ENCODE measurements at regions not wholly inside any gene's neighbourhood (a gene's known extent, or its start where the extent isn't known, plus 50 kb on each side); places are given as distances from the start of the nearest gene placed in this dataset.
"Not testable (repeated sequence)": the region's sequence is repeated elsewhere in the genome, so short reads cannot be mapped to it uniquely, and the experiment has no call there.

DNA sequence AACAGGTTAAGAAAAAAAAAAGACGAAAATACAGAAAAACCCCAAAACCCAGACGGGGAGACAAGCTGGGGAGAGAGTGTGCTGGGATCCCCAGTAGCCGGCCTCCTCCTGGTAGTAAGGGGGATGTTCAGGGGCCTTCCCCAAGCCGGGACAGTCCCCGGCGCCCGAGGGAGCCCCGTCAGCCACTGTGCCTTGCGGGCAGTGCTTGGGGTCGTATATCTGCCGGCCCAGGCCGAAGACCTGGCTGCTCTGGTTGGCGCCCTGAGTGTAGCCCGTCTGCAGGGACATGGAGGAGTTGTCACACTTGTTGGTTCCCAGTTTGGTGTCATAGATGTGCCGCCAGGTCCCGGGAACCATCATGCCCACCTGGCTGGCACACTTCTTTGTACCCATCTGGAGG, 287.2 kb upstream of the GADL1 start:
- DNase-seq (ENCODE audit: low read depth in 2 of 2): no peak

DNA sequence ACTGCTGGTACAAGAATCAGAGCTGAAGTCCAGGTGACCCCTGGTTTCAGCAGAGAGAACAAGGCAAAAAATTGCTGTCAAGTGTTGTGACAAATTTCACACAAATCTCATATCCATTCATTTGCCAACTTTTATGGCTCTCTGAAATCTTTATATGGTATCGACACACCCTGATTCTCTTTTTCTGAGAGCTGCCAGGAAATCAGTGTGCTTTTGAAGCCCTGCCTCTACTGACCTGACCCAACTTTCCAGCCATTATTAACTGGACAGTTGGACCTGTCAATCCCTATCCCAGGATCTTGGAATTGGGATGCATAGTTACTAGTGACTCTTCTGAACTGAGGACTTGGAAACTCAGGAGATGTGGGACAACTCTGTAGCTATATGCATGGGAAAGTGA, 288.2 kb upstream of the GADL1 start:
- DNase-seq (ENCODE audit: low read depth in 2 of 2): no peak

DNA sequence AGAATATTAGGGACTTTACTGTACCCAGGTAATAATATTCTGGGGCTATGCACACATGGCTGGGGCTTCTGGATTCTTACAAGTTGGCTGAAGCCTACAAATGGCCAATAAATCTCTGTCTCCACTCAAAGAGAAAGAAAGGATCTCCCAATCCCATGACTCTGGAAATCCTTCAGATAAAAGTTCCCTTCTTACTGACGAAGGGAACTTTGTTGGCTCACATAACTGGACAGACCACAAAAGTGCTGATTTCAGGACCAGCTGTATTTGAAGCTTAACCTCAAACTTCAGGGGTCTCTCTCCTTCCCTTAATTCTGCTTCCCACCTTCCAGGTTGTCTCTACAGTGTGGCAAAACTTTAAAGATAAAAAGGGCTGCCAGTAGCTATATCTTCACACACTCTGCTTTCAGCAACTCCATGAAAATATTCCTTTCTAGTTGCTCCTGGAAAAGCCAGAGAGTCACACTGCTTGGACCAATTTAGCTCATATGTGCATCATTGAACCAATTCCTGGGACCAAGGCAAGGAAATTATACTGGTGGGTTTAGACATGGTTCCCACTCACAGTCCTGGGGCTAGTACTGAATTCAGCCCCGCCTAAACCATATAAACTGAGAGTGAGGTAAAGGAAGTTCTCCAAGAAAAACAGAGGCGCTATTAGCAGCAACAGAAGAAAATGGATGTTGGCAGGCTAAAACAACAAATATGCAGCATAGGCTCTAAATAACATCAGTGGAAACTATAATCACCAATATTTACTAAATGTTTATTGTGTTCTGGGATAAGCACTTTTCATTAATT, 290.0 kb upstream of the GADL1 start:
- no peak for DNase-seq (ENCODE audit: low read depth in 2 of 2)

- no peak for DNase-seq (ENCODE audit: low read depth in 2 of 2)
Measured at GRCh38 chr3:31185062-31185357, 290.5 kb upstream of the GADL1 start.

DNA sequence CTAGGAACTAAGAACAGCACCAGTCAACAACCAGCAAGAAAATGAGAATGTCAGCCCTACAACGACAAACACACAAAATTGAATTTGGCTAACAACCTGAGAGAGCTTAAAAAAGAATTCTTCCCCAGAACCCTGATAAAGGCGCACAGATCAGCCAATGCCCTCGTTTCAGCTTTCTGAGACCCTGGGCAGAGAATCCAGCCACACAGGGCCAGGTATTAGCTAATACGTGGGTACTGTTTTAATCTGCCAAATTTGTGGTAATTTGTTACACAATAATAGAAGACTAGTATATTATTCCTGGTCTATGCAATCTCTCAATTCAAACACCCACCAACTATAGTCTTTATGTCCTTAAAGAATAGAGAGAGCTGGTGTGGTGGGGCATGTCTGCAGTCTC, 291.6 kb upstream of the GADL1 start:
- no peak for DNase-seq (ENCODE audit: low read depth in 2 of 2)

DNA sequence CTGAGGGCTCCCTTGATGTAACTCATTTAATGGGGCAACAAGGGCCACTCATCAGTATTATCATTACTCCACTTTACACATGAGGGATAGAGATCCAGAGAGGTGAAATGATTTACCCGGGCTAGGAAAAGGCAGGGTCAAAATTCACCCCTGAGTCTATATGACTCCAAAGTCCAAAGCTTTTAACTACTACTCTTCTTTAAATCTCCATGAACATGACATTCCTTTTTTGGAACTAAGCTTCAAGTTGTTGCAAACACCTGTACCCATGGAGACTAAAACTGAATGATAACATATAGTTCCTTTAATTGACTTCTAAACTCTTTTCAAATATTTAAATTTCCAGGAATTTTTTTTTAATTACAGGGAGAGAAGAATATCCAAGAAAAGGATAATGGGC, 292.9 kb upstream of the GADL1 start:
- no peak for DNase-seq (ENCODE audit: low read depth in 2 of 2)

GRCh38 chr3:31188112-31188511, 293.7 kb upstream of the GADL1 start:
- no peak for DNase-seq (ENCODE audit: low read depth in 2 of 2)

DNA sequence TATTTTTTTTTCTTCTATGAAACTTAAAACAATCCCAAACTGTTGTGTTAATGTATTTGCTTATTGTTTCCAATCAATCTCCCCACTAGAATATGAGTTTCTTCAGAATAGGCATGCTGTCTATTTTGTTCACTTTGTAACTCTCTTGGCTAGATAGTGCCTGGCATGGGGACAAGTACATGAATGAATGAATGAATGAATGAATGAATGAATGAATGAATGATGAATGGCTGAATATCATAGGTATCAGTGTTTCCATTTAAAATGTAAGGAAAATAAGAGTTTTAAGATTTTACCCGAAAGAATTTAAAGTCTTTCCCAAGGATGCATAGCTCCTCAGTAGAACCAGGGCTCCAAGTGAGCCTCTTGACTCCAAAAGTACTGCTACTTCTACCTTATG, 294.9 kb upstream of the GADL1 start:
- no peak for DNase-seq (ENCODE audit: low read depth in 2 of 2)

GRCh38 chr3:31189971-31190370, 295.5 kb upstream of the GADL1 start:
- DNase-seq (ENCODE audit: low read depth in 2 of 2): no peak

DNA sequence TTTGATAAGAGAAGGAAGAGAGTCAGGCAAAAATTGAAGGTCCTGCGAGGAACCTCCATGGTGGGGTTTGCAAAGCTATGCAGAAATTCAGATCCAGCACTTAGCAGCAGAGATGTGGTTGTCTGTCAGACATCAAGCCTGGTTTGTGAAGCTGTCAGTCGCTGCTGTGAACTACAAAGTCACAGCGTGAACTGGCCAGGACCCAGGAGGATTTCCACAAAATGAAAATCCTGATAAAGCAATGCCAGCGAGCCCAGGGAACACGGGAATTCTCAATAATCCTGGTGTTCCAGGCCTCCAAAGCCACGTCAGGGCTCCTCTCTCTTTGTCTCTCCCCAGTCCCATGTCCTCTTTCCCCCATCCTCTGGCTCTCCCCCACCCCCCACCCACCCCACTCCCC, 296.9 kb upstream of the GADL1 start:
- DNase-seq (ENCODE audit: low read depth in 2 of 2): no peak

- no peak for DNase-seq (ENCODE audit: low read depth in 2 of 2)
Measured at GRCh38 chr3:31193429-31193828, 299.0 kb upstream of the GADL1 start.

DNA sequence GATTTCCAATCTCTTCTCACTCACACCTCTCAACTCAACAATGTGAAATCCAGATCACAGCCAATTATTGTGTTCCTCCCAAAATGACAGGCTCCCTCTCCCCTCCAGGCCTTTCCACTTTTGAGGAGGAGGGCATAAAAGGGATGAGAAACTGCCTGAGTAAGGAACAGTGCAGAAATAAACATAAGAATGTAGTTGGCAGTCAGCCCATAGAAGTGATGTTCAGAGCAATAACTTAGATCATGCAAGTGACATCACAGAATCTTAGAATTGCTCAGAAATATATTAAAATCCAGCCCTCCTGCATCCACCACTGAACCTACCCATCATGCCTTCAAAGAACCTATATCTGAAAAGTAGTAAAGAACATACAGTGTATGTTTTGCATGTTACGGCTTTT, 299.4 kb upstream of the GADL1 start:
- peak in 1 of 2 donors; percentile 5 for DNase-seq (ENCODE audit: low read depth in 2 of 2)

- no peak for DNase-seq (ENCODE audit: low read depth in 2 of 2)
Measured at GRCh38 chr3:31196261-31196660, 301.8 kb upstream of the GADL1 start.

DNA sequence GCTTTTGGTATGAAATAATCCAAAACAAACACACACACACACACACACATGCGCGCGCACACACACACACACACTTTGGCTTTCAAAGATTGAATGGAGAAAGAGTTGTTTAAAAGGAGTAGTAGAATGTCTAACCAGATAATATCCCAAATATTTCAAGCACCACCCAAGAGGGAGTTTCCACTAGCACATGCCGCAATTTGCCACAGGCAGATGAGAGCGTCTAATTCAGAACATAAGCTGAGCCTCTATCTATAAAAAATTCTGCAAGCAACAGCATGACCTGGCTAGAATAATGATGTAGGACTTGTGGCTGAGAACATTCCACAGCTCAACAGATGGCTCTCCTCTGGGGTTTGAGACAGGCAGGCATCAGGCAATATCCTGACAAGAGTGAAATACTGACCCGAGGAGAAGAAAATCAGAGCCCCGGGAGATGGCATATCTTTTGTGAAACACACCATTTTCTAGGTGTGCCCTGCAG, 302.5 kb upstream of the GADL1 start:
- DNase-seq (ENCODE audit: low read depth in 2 of 2): no peak

- no peak for DNase-seq (ENCODE audit: low read depth in 2 of 2)
Measured at GRCh38 chr3:31197941-31198340, 303.5 kb upstream of the GADL1 start.

GRCh38 chr3:31198890-31199289, 304.4 kb upstream of the GADL1 start:
- DNase-seq (ENCODE audit: low read depth in 2 of 2): no peak

- DNase-seq (ENCODE audit: low read depth in 2 of 2): no peak
Measured at GRCh38 chr3:31203960-31204795, 309.7 kb upstream of the GADL1 start.

GRCh38 chr3:31204796-31205056, 310.3 kb upstream of the GADL1 start:
- DNase-seq (ENCODE audit: low read depth in 2 of 2): not testable (repeated sequence)

GRCh38 chr3:31210068-31210645, 315.7 kb upstream of the GADL1 start:
- DNase-seq (ENCODE audit: low read depth in 2 of 2): no peak

DNA sequence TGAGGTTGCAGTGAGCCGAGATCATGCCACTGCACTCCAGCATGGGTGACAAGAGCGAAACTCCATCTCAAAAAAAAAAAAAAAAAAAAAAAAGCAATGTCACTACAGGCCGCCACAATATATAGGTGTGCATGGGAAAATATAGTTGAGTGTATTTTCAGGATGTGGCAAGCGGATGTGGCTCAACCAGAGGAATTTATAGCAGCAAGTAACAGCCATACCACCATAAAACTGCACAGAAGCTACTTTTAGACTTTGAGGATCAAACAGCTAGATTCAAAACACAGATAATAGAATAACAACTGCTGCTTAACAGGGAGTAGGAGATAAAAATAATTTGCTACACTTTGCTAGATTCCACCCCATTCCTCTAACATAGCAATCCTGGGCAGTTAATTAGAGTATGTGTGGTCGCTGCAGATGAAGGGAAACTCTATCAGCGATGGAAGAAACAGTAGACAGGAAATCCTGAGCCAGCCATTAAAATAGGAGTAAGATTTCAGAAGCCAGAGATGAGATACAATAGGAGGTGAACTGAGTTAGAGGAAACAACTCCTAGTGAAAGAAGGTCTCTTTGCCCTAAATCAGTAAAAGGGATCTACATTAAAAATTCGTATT, 318.7 kb upstream of the STT3B start:
- DNase-seq (ENCODE audit: low read depth in 2 of 2): peak in 1 of 2 donors; percentile 23

DNA sequence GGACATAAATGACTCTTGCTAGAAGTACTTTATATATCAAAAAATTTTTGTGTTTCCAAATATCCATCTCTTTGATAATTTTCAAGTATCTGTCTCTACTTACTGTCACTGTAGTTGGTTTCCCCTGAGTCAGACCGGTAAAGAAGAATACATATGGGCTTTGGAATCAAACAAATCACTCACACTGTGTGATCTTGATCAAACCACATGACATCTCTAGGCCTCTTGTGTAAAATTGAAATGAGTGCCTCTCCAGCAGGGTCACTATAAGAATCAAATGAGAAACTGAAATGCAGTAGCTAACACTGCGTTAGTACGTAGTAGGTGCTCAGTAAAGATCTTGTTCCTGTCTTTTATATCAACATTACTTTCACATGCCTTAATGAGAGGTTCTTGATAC, 314.6 kb upstream of the STT3B start:
- DNase-seq (ENCODE audit: low read depth in 2 of 2): no peak

- no peak for DNase-seq (ENCODE audit: low read depth in 2 of 2)
Measured at GRCh38 chr3:31219131-31219843, 313.4 kb upstream of the STT3B start.

Measured in lung microvascular endothelial cell (primary cell).